ENCODE measurements at regions not wholly inside any gene's neighbourhood (a gene's known extent, or its start where the extent isn't known, plus 50 kb on each side); places are given as distances from the start of the nearest gene placed in this dataset.

DNA sequence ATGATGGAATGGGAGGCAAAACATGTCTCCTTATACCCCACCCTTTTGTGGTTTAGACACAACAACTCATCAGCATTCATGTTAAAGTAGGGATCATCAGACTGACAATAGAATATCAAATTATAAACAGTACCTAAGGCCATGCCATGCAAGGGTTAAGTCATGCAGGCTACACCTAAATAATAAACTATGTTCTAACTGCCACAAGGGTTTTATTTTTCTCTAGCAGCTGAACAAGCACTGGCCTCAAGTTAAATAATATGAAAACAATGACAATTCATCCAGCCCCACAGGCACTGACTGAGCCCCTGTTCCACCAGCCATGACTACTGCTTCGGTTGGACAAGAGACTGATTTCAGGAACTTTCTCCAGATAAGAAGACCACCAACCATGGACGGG, 164.5 kb upstream of the PIRT start:
- in situ Hi-C loops (cut with MboI) = no loop called here
- no peak for DNase-seq

DNA sequence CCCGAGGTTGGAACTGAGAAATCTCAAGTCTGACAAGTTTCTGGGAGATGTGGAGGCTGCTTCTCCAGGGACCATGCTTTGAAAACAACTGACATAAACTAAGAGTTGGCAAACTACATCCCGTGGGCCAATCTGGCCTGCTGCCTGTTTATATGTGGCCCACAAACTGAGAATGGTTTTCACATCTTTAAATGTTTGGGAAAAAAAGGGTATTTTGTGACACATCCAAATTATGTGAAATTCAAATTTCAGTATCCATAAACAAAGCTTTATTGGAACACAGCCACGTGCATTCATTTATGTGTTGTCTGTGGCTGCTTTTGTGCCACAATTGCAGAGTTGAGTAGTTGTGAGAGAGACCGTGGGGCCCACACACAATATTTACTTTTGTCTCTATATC, 163.8 kb upstream of the PIRT start:
- no peak overlapping the region for H2AFZ ChIP-seq
- H3F3A ChIP-seq (ENCODE audit: insufficient read depth) = no peaks in the 10 kb centered on the region
- no peak overlapping the region for H3K27ac ChIP-seq
- H3K4me3 ChIP-seq = no peak overlapping the region
- DNase-seq = no peak
- no peaks in the 10 kb centered on the region for H3K27me3 ChIP-seq (replicated peaks; ENCODE audit: insufficient read depth)
- no peak overlapping the region for H3K4me2 ChIP-seq (ENCODE audit: unreplicated experiment)
- no peaks in the 10 kb centered on the region for H3K9me3 ChIP-seq (ENCODE audit: low read depth)
- H4K20me1 ChIP-seq (ENCODE audit: insufficient read depth) = no peaks in the 10 kb centered on the region
- TF ChIP-seq EZH2phosphoT487 (IDR thresholded peaks at IDR 0.05; ENCODE audit: insufficient read depth, low read depth) = no peak
- no peak for TF ChIP-seq EZH2 (IDR thresholded peaks at IDR 0.05; ENCODE audit: insufficient read depth, poor library complexity, severe bottlenecking)
- H3K79me2 ChIP-seq (ENCODE audit: insufficient read depth) = no peaks in the 10 kb centered on the region
- H3K36me3 ChIP-seq (ENCODE audit: low read depth) = no peaks in the 10 kb centered on the region
- in situ Hi-C loops (cut with MboI) = no loop called here
- no peaks in the 10 kb centered on the region for H3K4me1 ChIP-seq (ENCODE audit: insufficient read depth)
- H3K9me2 ChIP-seq (ENCODE audit: insufficient read depth) = no peaks in the 10 kb centered on the region
- WGBS, 2 experiments (ENCODE audit: low coverage in 1 of 2, low lambda C conversion rate in 2 of 2, missing lambda C conversion rate in 2 of 2) = 1 to 2% methylated on average over 4 of the region's 4 CpGs
- H3K9ac ChIP-seq = no peak overlapping the region

More for the DNA sequence above, 164.5 kb upstream of the PIRT start:
- H3K79me2 ChIP-seq (ENCODE audit: insufficient read depth) = no peaks in the 10 kb centered on the region
- no peaks in the 10 kb centered on the region for H3K36me3 ChIP-seq (ENCODE audit: low read depth)
- no peaks in the 10 kb centered on the region for H3F3A ChIP-seq (ENCODE audit: insufficient read depth)
- WGBS, 2 experiments (ENCODE audit: low coverage in 1 of 2, low lambda C conversion rate in 2 of 2, missing lambda C conversion rate in 2 of 2) = 3 to 17% methylated on average over 2 of the region's 2 CpGs
- TF ChIP-seq EZH2phosphoT487 (IDR thresholded peaks at IDR 0.05; ENCODE audit: insufficient read depth, low read depth) = no peak
- TF ChIP-seq EZH2 (IDR thresholded peaks at IDR 0.05; ENCODE audit: insufficient read depth, poor library complexity, severe bottlenecking) = no peak
- H3K9me2 ChIP-seq (ENCODE audit: insufficient read depth) = no peaks in the 10 kb centered on the region
- no peak overlapping the region for H3K4me3 ChIP-seq
- H3K4me1 ChIP-seq (ENCODE audit: insufficient read depth) = no peaks in the 10 kb centered on the region
- no peak overlapping the region for H2AFZ ChIP-seq
- no peaks in the 10 kb centered on the region for H3K9me3 ChIP-seq (ENCODE audit: low read depth)
- H4K20me1 ChIP-seq (ENCODE audit: insufficient read depth) = no peaks in the 10 kb centered on the region
- H3K27me3 ChIP-seq (replicated peaks; ENCODE audit: insufficient read depth) = no peaks in the 10 kb centered on the region
- H3K27ac ChIP-seq = no peak overlapping the region
- H3K9ac ChIP-seq = no peak overlapping the region
- H3K4me2 ChIP-seq (ENCODE audit: unreplicated experiment) = no peak overlapping the region

DNA sequence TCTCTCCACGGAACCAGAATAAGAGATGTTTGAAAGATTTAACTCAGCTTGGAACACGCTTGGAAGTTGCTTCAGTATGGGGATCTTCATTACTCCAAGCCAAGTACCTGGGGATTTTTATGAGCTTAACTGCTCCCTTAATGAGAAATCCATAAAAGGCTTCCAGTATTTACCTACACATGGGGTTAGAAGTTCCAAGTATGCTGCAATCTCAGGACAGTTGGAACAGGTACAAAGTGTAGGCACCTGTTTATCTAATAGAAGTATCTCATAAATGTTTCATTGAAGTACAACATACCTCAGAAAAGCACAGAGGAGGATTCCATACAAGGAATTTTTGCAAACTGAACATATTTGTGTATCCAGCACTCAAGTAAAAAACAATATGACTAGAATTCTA, 161.6 kb upstream of the PIRT start:
- Histone ChIP-seq H4K20me1 (ENCODE audit: insufficient read depth) (no peaks in the 10 kb centered on the region), H3K36me3 (ENCODE audit: low read depth) (no peaks in the 10 kb centered on the region), H3K9ac (no peak overlapping the region), H3F3A (ENCODE audit: insufficient read depth) (no peaks in the 10 kb centered on the region), H3K27me3 (replicated peaks; ENCODE audit: insufficient read depth) (no peaks in the 10 kb centered on the region), H3K4me1 (ENCODE audit: insufficient read depth) (no peaks in the 10 kb centered on the region), H2AFZ (no peak overlapping the region), H3K4me3 (no peak overlapping the region), H3K9me3 (ENCODE audit: low read depth) (no peaks in the 10 kb centered on the region), H3K79me2 (ENCODE audit: insufficient read depth) (no peaks in the 10 kb centered on the region), H3K4me2 (ENCODE audit: unreplicated experiment) (no peak overlapping the region), H3K27ac (no peak overlapping the region), H3K9me2 (ENCODE audit: insufficient read depth) (no peaks in the 10 kb centered on the region)
- in situ Hi-C loops (cut with MboI) = no loop called here
- no peak for TF ChIP-seq EZH2phosphoT487 (IDR thresholded peaks at IDR 0.05; ENCODE audit: insufficient read depth, low read depth)
- TF ChIP-seq EZH2 (IDR thresholded peaks at IDR 0.05; ENCODE audit: insufficient read depth, poor library complexity, severe bottlenecking) = no peak
- 6 to 8% methylated on average over 2 of the region's 2 CpGs for WGBS, 2 experiments (ENCODE audit: low coverage in 1 of 2, low lambda C conversion rate in 2 of 2, missing lambda C conversion rate in 2 of 2)
- no peak for DNase-seq

DNA sequence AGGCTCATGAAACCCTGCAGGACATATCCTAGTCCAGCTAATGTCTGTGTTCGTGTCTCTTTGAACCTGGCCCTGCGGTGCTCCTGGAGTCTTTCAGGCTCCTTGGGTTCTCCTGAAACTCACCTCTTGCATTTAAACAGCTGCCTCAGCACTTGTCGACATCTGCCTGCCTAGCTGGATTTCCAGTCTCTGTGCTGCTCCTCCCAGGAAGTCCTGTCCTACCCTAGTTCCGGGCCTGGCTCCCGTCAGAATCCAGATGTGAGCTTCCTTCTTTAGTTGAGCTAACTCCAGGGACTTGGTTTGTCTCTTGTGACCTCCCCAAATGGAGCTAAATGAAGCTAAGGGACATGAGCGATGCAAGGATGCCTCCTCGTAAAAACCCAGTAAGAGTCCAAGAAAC, 155.2 kb upstream of the PIRT start:
- Histone ChIP-seq H3K9ac (no peak overlapping the region), H3K79me2 (ENCODE audit: insufficient read depth) (no peaks in the 10 kb centered on the region), H3K9me3 (ENCODE audit: low read depth) (no peaks in the 10 kb centered on the region), H4K20me1 (ENCODE audit: insufficient read depth) (no peaks in the 10 kb centered on the region), H2AFZ (no peak overlapping the region), H3K4me2 (ENCODE audit: unreplicated experiment) (no peak overlapping the region), H3K27ac (no peak overlapping the region), H3F3A (ENCODE audit: insufficient read depth) (no peaks in the 10 kb centered on the region), H3K9me2 (ENCODE audit: insufficient read depth) (no peaks in the 10 kb centered on the region), H3K4me1 (ENCODE audit: insufficient read depth) (no peaks in the 10 kb centered on the region), H3K4me3 (no peak overlapping the region), H3K36me3 (ENCODE audit: low read depth) (no peaks in the 10 kb centered on the region), H3K27me3 (replicated peaks; ENCODE audit: insufficient read depth) (no peaks in the 10 kb centered on the region)
- in situ Hi-C loops (cut with MboI) = no loop called here
- TF ChIP-seq EZH2 (IDR thresholded peaks at IDR 0.05; ENCODE audit: insufficient read depth, poor library complexity, severe bottlenecking) (no peak), EZH2phosphoT487 (IDR thresholded peaks at IDR 0.05; ENCODE audit: insufficient read depth, low read depth) (no peak)
- no peak for DNase-seq
- WGBS, 2 experiments (ENCODE audit: low coverage in 1 of 2, low lambda C conversion rate in 2 of 2, missing lambda C conversion rate in 2 of 2) = 2% methylated on average over 7 of the region's 7 CpGs

All from GM23248 (cell line).